ENCODE measurements at regions not wholly inside any gene's neighbourhood (a gene's known extent, or its start where the extent isn't known, plus 50 kb on each side); places are given as distances from the start of the nearest gene placed in this dataset.
"Not testable (repeated sequence)": the region's sequence is repeated elsewhere in the genome, so short reads cannot be mapped to it uniquely, and the experiment has no call there.

DNA sequence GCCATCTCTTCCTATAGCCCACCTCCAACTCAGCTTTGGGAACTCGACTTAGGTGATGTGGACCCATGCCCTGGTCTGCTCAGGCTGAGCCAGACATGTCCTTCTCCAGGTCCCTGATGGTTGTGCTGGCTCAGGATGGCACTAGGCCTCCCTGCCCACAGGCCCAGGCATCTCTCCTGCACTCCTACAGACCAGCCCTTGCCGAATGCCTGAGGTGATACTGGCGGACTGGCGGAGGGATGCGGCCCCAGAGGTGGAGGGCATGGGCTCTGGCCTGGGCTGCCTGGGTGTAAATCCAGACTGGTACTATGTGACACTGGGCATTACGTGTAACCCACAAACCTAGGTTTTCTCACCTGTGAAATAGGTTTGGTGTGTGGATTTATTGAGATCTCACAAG lies 352.8 kb downstream of the SHANK2 start:
- H3K4me3 ChIP-seq (ENCODE audit: low read depth, low read length) = no peak overlapping the region
- H3K4me1 ChIP-seq (ENCODE audit: control insufficient read depth, insufficient read depth, low read length) = no peaks in the 10 kb centered on the region
- no peaks in the 10 kb centered on the region for H3K9me3 ChIP-seq (ENCODE audit: control insufficient read depth, insufficient read depth, low read length)
- H3K27me3 ChIP-seq (ENCODE audit: control insufficient read depth, insufficient read depth, low read length) = no peaks in the 10 kb centered on the region
- H3K36me3 ChIP-seq (ENCODE audit: control insufficient read depth, insufficient read depth, low read length) = peaks cover 3% of the 10 kb centered on the region
- no peak overlapping the region for H3K9ac ChIP-seq (ENCODE audit: low read depth, low read length)

DNA sequence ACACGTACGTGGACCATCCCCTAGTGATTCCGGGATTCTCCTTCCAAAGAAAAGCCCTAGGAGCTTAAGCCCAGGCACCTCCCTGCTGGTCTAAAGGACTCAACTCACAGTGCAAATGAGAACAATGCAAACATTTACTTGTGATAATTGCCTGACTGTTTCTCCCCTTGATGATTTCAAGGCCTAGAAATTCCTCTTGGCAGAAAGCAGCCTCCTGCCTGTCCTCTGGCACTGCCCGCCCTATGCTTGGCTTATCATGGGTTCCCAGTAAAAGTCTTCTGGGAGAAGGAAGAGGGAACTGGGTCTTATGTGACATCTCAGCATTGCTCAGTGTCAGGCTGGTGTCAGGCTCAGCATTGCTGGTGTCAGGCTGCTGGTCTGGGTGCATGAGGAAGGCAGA lies 351.8 kb downstream of the SHANK2 start:
- no peaks in the 10 kb centered on the region for H3K9me3 ChIP-seq (ENCODE audit: control insufficient read depth, insufficient read depth, low read length)
- no peak overlapping the region for H3K9ac ChIP-seq (ENCODE audit: low read depth, low read length)
- H3K36me3 ChIP-seq (ENCODE audit: control insufficient read depth, insufficient read depth, low read length) = no peaks in the 10 kb centered on the region
- no peaks in the 10 kb centered on the region for H3K27me3 ChIP-seq (ENCODE audit: control insufficient read depth, insufficient read depth, low read length)
- no peak overlapping the region for H3K4me3 ChIP-seq (ENCODE audit: low read depth, low read length)
- no peaks in the 10 kb centered on the region for H3K4me1 ChIP-seq (ENCODE audit: control insufficient read depth, insufficient read depth, low read length)

DNA sequence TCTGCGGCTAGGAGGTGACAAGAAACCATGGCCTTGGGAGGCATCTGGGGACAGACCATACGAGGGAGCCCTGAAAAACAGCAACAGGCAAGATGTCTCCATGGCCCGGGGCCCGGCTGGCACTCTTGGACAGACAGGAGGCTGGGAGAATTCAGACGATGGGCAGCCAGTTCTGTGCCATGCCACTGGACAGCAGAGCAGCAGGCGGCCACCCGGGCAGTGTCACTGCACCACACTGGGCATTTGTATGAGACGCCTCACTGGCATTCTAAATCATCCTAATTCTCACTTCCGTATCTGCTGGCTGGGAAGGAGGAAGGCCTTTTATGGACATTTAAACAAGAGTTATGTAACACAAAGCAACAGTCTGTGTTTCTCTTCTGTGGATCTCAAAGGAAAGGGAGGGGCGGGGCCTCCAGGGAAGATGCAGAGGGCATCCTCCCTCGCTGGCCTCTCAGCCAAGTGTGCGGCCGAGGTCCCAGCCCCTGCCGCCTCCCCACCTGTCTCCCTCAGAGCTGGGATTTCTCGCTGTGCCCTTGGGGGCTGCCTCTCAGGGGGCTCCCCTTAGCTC lies 350.3 kb downstream of the SHANK2 start:
- no peak overlapping the region for H3K9ac ChIP-seq (ENCODE audit: low read depth, low read length)
- H3K9me3 ChIP-seq (ENCODE audit: control insufficient read depth, insufficient read depth, low read length) = no peaks in the 10 kb centered on the region
- H3K36me3 ChIP-seq (ENCODE audit: control insufficient read depth, insufficient read depth, low read length) = peaks cover 5% of the 10 kb centered on the region
- no peak overlapping the region for H3K4me3 ChIP-seq (ENCODE audit: low read depth, low read length)
- no peaks in the 10 kb centered on the region for H3K27me3 ChIP-seq (ENCODE audit: control insufficient read depth, insufficient read depth, low read length)
- no peaks in the 10 kb centered on the region for H3K4me1 ChIP-seq (ENCODE audit: control insufficient read depth, insufficient read depth, low read length)

DNA sequence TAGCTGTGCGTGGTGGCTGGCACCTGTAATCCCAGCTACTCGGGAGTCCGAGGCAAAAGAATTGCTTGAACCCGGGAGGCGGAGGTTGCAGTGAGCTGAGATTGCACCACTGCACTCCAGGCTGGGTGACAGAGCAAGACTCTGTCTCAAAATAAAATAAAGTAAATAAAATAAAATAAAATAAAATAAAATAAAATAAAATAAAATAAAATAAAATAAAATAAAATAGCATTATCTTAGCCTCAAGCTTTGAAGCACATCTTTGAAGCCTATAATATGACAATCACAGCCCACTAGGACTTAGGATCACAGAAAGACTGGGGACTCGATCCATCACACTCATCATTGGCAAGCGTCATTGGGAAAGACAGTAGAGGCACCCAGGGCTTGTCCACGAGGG lies 349.1 kb downstream of the SHANK2 start:
- H3K36me3 ChIP-seq (ENCODE audit: control insufficient read depth, insufficient read depth, low read length); H3K4me3 ChIP-seq (ENCODE audit: low read depth, low read length); H3K9me3 ChIP-seq (ENCODE audit: control insufficient read depth, insufficient read depth, low read length); H3K9ac ChIP-seq (ENCODE audit: low read depth, low read length); H3K27me3 ChIP-seq (ENCODE audit: control insufficient read depth, insufficient read depth, low read length); H3K4me1 ChIP-seq (ENCODE audit: control insufficient read depth, insufficient read depth, low read length): not testable (repeated sequence)

DNA sequence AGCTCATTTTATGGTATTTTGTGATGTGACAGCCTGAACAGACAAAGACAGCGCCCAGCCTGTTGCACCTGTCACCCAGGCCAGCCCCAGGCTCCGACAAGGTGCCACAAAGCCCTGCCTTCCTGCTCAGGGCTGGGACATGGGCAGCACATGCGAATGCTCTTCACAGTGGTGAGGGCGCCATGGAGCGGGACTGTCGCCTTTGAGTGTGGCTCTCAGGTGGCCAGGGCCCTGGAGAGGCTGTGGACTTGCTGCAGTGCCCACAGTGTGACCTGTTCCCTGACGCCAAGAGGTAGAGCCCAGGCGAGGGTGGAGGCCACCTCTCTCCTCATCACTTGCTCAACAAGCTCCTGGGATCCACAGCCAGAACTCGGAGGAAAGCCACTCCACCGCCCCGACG lies 346.3 kb downstream of the SHANK2 start:
- Histone ChIP-seq H3K4me3 (ENCODE audit: low read depth, low read length) (no peak overlapping the region), H3K4me1 (ENCODE audit: control insufficient read depth, insufficient read depth, low read length) (no peaks in the 10 kb centered on the region), H3K9me3 (ENCODE audit: control insufficient read depth, insufficient read depth, low read length) (no peaks in the 10 kb centered on the region), H3K27me3 (ENCODE audit: control insufficient read depth, insufficient read depth, low read length) (no peaks in the 10 kb centered on the region), H3K9ac (ENCODE audit: low read depth, low read length) (no peak overlapping the region), H3K36me3 (ENCODE audit: control insufficient read depth, insufficient read depth, low read length) (peaks cover 8% of the 10 kb centered on the region)

DNA sequence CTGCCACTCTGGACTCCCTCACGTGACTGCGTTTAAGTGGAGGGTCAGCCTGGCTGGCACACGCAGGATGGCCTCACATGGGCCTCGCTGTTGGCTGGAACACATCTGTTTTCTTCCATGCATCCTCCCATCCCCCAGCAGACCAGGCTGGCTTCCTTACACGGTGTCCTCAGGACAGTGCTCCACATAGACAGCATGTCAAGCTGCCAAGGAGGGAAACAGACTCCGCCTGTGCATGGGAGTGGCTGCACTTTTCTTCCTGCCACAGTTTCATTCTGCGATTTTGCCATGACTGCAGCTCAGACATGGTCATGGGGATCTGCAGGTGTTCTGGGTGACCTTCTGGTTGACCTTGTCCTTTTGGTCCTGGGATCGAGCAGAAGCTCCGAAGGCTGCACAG lies 344.2 kb downstream of the SHANK2 start:
- peaks cover 8% of the 10 kb centered on the region for H3K36me3 ChIP-seq (ENCODE audit: control insufficient read depth, insufficient read depth, low read length)
- H3K4me1 ChIP-seq (ENCODE audit: control insufficient read depth, insufficient read depth, low read length) = no peaks in the 10 kb centered on the region
- H3K27me3 ChIP-seq (ENCODE audit: control insufficient read depth, insufficient read depth, low read length) = no peaks in the 10 kb centered on the region
- no peaks in the 10 kb centered on the region for H3K9me3 ChIP-seq (ENCODE audit: control insufficient read depth, insufficient read depth, low read length)
- H3K4me3 ChIP-seq (ENCODE audit: low read depth, low read length) = no peak overlapping the region
- H3K9ac ChIP-seq (ENCODE audit: low read depth, low read length) = no peak overlapping the region

DNA sequence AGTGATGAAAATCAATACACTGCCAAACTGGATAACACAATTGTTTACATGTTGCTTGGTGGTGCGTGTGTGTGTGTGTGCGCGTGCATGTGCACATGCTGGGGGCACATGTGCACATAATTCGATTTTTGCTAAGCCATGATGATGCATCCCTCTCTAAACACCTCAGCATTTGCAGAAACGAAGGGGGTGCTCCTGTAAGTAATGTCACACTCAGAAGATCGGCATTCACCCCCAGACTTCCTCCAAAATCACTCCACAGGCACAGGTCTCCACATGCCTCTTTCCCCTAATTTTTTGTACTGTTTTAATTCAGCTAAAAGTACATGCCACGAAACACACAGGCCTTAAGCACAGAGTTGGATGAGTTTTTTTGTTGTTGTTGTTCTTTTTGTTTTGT lies 341.5 kb downstream of the SHANK2 start:
- Histone ChIP-seq H3K4me3 (ENCODE audit: low read depth, low read length) (no peak overlapping the region), H3K4me1 (ENCODE audit: control insufficient read depth, insufficient read depth, low read length) (no peaks in the 10 kb centered on the region), H3K9ac (ENCODE audit: low read depth, low read length) (no peak overlapping the region), H3K36me3 (ENCODE audit: control insufficient read depth, insufficient read depth, low read length) (peaks cover 8% of the 10 kb centered on the region), H3K27me3 (ENCODE audit: control insufficient read depth, insufficient read depth, low read length) (no peaks in the 10 kb centered on the region), H3K9me3 (ENCODE audit: control insufficient read depth, insufficient read depth, low read length) (no peaks in the 10 kb centered on the region)

DNA sequence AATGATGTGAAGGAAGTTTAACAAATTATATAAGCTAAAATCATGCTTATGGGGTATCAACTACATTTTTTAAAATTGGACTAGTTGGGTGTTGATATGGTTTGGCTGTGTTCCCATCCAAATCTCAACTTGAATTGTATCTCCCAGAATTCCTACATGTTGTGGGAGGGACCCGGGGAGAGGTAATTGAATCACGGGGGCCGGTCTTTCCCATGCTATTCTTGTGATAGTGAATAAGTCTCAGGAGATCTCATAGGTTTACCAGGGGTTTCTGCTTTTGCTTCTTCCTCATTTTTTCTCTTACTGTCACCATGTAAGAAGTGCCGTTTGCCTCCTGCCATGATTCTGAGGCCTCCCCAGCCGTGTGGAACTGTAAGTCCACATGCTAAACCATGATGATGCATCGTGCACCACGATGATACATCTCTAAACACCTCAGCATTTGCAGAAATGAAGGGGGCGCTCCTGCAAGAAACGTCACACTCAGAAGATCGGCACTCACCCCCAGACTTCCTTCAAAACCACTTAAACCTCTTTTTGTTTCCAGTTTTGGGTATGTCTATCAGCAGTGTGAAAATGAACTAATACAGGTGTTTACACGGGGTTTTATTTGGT lies 340.0 kb downstream of the SHANK2 start:
- no peaks in the 10 kb centered on the region for H3K9me3 ChIP-seq (ENCODE audit: control insufficient read depth, insufficient read depth, low read length)
- no peak overlapping the region for H3K9ac ChIP-seq (ENCODE audit: low read depth, low read length)
- H3K27me3 ChIP-seq (ENCODE audit: control insufficient read depth, insufficient read depth, low read length) = no peaks in the 10 kb centered on the region
- H3K4me3 ChIP-seq (ENCODE audit: low read depth, low read length) = no peak overlapping the region
- H3K4me1 ChIP-seq (ENCODE audit: control insufficient read depth, insufficient read depth, low read length) = no peaks in the 10 kb centered on the region
- H3K36me3 ChIP-seq (ENCODE audit: control insufficient read depth, insufficient read depth, low read length) = peaks cover 3% of the 10 kb centered on the region

DNA sequence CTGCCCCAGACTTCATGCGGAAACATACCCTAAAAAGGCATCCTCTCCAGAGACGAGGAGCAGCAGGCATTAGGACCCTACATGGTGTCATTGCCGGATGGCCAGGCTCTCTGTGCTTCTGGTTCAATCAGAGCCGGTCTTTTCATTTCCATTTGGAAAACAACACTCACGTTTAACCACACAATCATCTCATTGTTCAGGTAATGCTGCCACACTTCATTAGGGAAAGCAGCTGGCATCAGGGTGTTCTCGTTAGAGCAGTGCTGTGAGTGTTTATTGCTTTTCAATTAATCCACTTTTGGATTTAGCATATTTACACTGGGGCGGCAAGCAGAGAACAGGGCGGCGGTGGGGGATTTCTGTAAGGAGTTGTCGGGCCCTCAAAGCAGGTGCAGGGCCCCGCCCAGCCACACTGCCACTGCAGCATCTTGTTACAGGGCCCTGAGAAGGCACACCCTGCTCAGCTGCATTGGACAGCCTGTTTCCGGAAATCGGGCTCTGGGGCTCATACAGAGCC lies 338.6 kb downstream of the SHANK2 start:
- Histone ChIP-seq H3K4me3 (ENCODE audit: low read depth, low read length) (peak overlapping the region; percentile 37), H3K9me3 (ENCODE audit: control insufficient read depth, insufficient read depth, low read length) (no peaks in the 10 kb centered on the region), H3K27me3 (ENCODE audit: control insufficient read depth, insufficient read depth, low read length) (no peaks in the 10 kb centered on the region), H3K4me1 (ENCODE audit: control insufficient read depth, insufficient read depth, low read length) (no peaks in the 10 kb centered on the region), H3K9ac (ENCODE audit: low read depth, low read length) (no peak overlapping the region), H3K36me3 (ENCODE audit: control insufficient read depth, insufficient read depth, low read length) (peaks cover 3% of the 10 kb centered on the region)

DNA sequence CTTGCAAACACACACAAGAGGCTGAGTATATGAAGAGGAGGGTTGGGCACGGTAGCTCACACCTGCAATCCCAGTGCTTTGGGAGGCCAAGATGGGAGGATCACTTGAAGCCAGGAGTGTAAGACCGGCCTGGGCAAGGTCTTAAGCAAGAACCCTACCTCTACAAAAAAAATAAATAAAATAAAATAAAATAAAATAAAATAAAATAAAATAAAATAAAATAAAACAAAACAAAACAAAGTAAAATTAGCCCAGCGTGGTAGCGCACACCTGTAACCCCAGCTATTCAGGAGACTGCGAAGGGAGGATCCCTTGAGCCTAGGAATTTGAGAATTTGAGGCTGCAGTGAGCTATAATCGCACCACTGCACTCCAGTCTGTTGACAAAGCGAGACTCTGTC lies 337.9 kb downstream of the SHANK2 start:
- Histone ChIP-seq H3K27me3 (ENCODE audit: control insufficient read depth, insufficient read depth, low read length) (no peaks in the 10 kb centered on the region), H3K4me1 (ENCODE audit: control insufficient read depth, insufficient read depth, low read length) (no peaks in the 10 kb centered on the region), H3K36me3 (ENCODE audit: control insufficient read depth, insufficient read depth, low read length) (peaks cover 3% of the 10 kb centered on the region), H3K9ac (ENCODE audit: low read depth, low read length) (no peak overlapping the region), H3K4me3 (ENCODE audit: low read depth, low read length) (no peak overlapping the region), H3K9me3 (ENCODE audit: control insufficient read depth, insufficient read depth, low read length) (no peaks in the 10 kb centered on the region)

DNA sequence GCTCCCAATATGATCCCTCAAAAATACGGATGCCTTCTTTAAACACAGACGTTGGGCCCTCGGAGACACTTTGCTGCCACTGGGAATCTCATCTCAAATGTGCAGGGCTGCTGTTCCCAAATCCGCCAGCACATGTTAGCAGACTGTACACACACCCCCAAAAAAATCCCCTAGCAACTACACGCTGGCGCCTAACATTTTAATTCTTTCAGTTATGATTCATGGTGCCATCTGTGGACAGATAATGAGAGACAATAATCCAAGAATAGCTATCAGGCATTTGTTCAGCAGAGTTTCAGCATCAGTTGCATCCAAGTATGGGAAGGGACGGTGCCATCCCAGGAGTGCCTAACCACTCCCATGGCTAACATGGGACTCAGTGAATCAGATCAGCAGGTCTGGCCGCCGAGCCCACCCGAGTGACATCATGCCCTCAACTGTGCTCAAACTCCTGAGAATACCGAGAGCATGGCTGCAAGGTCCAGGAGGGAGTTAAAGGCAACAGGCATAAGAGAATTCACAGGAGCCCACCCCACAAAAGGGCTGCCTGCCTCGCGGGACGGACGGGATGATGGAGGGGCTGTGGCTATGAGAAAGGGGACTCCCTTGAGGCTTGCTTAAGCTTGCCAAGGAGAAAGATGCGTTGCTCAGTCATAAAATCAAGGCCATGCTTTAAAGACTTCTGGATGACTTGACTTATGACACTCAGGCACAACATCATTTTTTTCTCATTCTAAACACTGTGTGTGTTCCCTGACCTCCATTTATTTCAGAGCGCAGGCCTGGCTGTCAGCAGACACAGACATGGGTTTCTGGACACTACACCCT lies 337.0 kb downstream of the SHANK2 start:
- Histone ChIP-seq H3K4me1 (ENCODE audit: control insufficient read depth, insufficient read depth, low read length) (no peaks in the 10 kb centered on the region), H3K4me3 (ENCODE audit: low read depth, low read length) (no peak overlapping the region), H3K27me3 (ENCODE audit: control insufficient read depth, insufficient read depth, low read length) (no peaks in the 10 kb centered on the region), H3K9me3 (ENCODE audit: control insufficient read depth, insufficient read depth, low read length) (no peaks in the 10 kb centered on the region), H3K9ac (ENCODE audit: low read depth, low read length) (no peak overlapping the region), H3K36me3 (ENCODE audit: control insufficient read depth, insufficient read depth, low read length) (no peaks in the 10 kb centered on the region)

DNA sequence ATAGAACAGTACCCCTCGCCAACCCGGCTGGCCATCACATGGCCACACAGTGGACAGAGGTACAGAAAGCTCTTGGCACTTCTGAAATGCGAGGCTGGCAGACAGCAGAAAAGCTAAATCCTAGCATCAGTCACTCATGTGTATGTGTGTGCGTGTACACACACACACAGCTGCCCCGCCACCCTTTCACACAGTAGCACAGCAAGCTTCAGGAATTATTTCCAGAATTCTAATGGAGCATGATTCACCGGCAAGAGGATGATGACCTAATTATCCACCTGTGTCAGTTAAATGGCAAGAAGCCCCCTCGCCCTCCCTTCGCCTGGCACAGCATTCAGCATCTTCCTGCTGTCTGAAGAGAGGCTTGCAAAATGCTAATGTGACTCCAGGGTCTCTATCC lies 336.0 kb downstream of the SHANK2 start:
- Histone ChIP-seq H3K4me3 (ENCODE audit: low read depth, low read length) (no peak overlapping the region), H3K27me3 (ENCODE audit: control insufficient read depth, insufficient read depth, low read length) (no peaks in the 10 kb centered on the region)

More for the DNA sequence above, 336.0 kb downstream of the SHANK2 start:
- no peaks in the 10 kb centered on the region for H3K36me3 ChIP-seq (ENCODE audit: control insufficient read depth, insufficient read depth, low read length)
- no peaks in the 10 kb centered on the region for H3K4me1 ChIP-seq (ENCODE audit: control insufficient read depth, insufficient read depth, low read length)
- no peaks in the 10 kb centered on the region for H3K9me3 ChIP-seq (ENCODE audit: control insufficient read depth, insufficient read depth, low read length)
- H3K9ac ChIP-seq (ENCODE audit: low read depth, low read length) = no peak overlapping the region

Data from iPS-15b (cell line).